Bronchial epithelial cell (primary cell): ENCODE measurements at regions not wholly inside any gene's neighbourhood (a gene's known extent, or its start where the extent isn't known, plus 50 kb on each side); places are given as distances from the start of the nearest gene placed in this dataset.

ENCODE experiments used
- DNase-seq: peaks from one replicate; pipeline ENCODE4 v3.0.0-alpha.2; 2010; ENCODE audit warnings: low read depth
- FAIRE-seq: peaks from 2 replicates; lab custom pipeline; 2011; peaks lifted over from hg19 to GRCh38; lab: Jason Lieb, UNC
- H3K27me3 ChIP-seq: 2 replicates; pipeline ENCODE4 v1.5.1; 2011; ENCODE audit warnings: low read length; ENCODE audit not compliant: control insufficient read depth, insufficient read depth
- H3K36me3 ChIP-seq: 2 replicates; pipeline ENCODE4 v1.5.1; 2011; ENCODE audit warnings: low read length; ENCODE audit not compliant: control insufficient read depth, insufficient read depth
- H3K4me3 ChIP-seq: 2 replicates; pipeline ENCODE4 v1.5.1; 2011; ENCODE audit warnings: mild to moderate bottlenecking, low read depth, low read length, control low read depth
- CTCF ChIP-seq: IDR thresholded peaks from 2 replicates; pipeline ENCODE4 v1.5.1; 2011; ENCODE audit warnings: mild to moderate bottlenecking, moderate library complexity, low read length, control low read depth, inconsistent platforms; ENCODE audit not compliant: insufficient read depth, severe bottlenecking

DNA sequence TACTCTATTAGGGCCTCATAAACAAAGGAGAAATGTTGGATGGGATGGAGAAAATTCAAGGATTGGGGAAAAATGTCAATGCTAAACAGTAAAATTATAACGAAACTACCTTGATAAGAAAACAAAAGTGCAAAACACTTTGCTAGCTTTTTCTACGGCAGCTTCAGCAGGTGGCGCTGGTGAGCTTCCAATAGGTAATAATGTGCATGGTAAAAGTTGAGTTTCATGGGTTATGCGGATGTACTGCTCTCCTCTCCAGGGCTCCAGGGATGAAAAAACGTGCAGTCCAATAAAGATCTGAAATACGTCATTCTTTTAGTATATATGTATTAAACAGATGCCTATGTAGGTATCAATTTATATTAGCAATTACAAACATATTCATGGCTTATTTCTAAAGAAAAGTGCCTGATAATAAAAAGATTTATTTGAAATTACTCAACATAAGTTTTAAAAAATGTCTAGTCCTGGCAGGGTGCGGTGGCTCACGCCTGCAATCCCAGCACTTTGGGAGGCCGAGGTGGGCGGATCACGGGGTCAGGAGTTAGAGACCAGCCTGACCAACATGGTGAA is 239.6 kb downstream of the GRXCR1 start:
- TF ChIP-seq CTCF, result peak; percentile 78
- DNase-seq, result peak; percentile 59
- Histone ChIP-seq H3K4me3 (no peak overlapping the region), H3K36me3 (no peaks in the 10 kb centered on the region), H3K27me3 (no peaks in the 10 kb centered on the region)
- FAIRE-seq, result no peak

- Histone ChIP-seq H3K27me3 (no peaks in the 10 kb centered on the region), H3K36me3 (no peaks in the 10 kb centered on the region), H3K4me3 (no peak overlapping the region)
- TF ChIP-seq CTCF, result no peak
- DNase-seq (peak; percentile 69), FAIRE-seq (no peak)
These were observed 241.1 kb downstream of the GRXCR1 start for GRCh38 chr4:43133566-43133965.

- DNase-seq (no peak), FAIRE-seq (no peak)
- H3K4me3 ChIP-seq, result no peak overlapping the region
- no peak for TF ChIP-seq CTCF
- no peaks in the 10 kb centered on the region for H3K27me3 ChIP-seq
- no peaks in the 10 kb centered on the region for H3K36me3 ChIP-seq
These were observed 244.2 kb downstream of the GRXCR1 start for GRCh38 chr4:43136752-43137151.

GRCh38 chr4:43146198-43146597 is 253.7 kb downstream of the GRXCR1 start:
- Histone ChIP-seq H3K4me3 (no peak overlapping the region), H3K27me3 (no peaks in the 10 kb centered on the region), H3K36me3 (no peaks in the 10 kb centered on the region)
- FAIRE-seq, result no peak
- TF ChIP-seq CTCF, result no peak
- DNase-seq, result no peak

DNA sequence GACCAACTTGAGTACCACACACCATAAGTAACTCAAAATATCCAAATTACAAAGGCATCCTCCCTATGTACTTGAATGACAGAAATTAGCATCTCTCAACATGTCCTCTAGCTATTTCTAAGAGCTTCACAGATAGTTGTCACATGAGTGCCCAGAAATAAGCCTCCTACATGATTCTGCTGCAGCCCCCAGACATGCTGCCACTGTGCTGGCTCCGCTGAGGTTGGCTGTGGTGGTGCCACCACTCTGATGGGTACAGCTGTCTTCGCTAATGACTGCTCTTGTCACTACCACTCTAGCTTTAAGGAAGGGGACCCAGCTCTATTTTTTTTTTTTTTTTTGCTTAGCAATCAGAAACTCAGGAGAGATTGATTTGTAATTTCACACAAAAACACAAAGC is 256.0 kb downstream of the GRXCR1 start:
- DNase-seq (no peak), FAIRE-seq (no peak)
- H3K27me3 ChIP-seq, result no peaks in the 10 kb centered on the region
- no peak overlapping the region for H3K4me3 ChIP-seq
- H3K36me3 ChIP-seq, result no peaks in the 10 kb centered on the region
- no peak for TF ChIP-seq CTCF
